DND-41 (cell line): ENCODE measurements at regions not wholly inside any gene's neighbourhood (a gene's known extent, or its start where the extent isn't known, plus 50 kb on each side); places are given as distances from the start of the nearest gene placed in this dataset.

Experiments used
- EZH2 ChIP-seq: IDR thresholded peaks from 3 replicates; pipeline ENCODE4 v1.6.1; 2012; ENCODE audit warnings: borderline replicate concordance, low read depth, mild to moderate bottlenecking, moderate library complexity, low read length, inconsistent platforms; ENCODE audit not compliant: severe bottlenecking
- TF ChIP-seq, protein P1 (sequence below): IDR thresholded peaks from 2 replicates; pipeline ENCODE4 v1.5.1; 2012; ENCODE audit warnings: borderline replicate concordance, low read length, moderate library complexity, mild to moderate bottlenecking; ENCODE audit not compliant: poor library complexity, severe bottlenecking; ENCODE audit errors: extremely low read depth

DNA sequence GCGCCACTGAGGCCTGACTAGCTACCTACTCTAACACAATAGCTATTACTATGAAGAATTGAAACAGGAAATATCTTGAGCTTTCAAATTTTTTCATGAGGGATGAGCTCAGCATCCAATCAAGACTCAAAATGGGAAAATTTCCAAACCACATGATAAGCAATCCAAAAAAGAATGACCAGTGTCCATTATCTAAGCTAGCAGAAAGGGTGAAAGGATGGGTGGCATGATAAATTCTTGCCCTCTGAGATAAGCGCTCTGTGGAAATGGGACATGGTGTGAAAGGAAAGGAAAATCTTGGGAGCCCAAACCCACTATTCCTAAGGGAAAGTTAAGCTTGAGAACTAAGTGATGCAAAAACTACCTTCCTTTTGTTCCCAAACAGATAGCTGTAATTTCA lies 170.2 kb upstream of the NREP start:
- TF ChIP-seq, protein P1, sequence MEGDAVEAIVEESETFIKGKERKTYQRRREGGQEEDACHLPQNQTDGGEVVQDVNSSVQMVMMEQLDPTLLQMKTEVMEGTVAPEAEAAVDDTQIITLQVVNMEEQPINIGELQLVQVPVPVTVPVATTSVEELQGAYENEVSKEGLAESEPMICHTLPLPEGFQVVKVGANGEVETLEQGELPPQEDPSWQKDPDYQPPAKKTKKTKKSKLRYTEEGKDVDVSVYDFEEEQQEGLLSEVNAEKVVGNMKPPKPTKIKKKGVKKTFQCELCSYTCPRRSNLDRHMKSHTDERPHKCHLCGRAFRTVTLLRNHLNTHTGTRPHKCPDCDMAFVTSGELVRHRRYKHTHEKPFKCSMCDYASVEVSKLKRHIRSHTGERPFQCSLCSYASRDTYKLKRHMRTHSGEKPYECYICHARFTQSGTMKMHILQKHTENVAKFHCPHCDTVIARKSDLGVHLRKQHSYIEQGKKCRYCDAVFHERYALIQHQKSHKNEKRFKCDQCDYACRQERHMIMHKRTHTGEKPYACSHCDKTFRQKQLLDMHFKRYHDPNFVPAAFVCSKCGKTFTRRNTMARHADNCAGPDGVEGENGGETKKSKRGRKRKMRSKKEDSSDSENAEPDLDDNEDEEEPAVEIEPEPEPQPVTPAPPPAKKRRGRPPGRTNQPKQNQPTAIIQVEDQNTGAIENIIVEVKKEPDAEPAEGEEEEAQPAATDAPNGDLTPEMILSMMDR, result no peak
- no peak for TF ChIP-seq EZH2
